ENCODE measurements at regions not wholly inside any gene's neighbourhood (a gene's known extent, or its start where the extent isn't known, plus 50 kb on each side); places are given as distances from the start of the nearest gene placed in this dataset.

- no peak for TF ChIP-seq POLR2A (IDR thresholded peaks at IDR 0.05)
- TF ChIP-seq, protein P1, sequence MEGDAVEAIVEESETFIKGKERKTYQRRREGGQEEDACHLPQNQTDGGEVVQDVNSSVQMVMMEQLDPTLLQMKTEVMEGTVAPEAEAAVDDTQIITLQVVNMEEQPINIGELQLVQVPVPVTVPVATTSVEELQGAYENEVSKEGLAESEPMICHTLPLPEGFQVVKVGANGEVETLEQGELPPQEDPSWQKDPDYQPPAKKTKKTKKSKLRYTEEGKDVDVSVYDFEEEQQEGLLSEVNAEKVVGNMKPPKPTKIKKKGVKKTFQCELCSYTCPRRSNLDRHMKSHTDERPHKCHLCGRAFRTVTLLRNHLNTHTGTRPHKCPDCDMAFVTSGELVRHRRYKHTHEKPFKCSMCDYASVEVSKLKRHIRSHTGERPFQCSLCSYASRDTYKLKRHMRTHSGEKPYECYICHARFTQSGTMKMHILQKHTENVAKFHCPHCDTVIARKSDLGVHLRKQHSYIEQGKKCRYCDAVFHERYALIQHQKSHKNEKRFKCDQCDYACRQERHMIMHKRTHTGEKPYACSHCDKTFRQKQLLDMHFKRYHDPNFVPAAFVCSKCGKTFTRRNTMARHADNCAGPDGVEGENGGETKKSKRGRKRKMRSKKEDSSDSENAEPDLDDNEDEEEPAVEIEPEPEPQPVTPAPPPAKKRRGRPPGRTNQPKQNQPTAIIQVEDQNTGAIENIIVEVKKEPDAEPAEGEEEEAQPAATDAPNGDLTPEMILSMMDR (IDR thresholded peaks at IDR 0.05 in 8 of 11, conservative IDR thresholded peaks at IDR 0.05 in 3 of 11) = no peak
- no peak for TF ChIP-seq POLR2AphosphoS5 (IDR thresholded peaks at IDR 0.05)
- Histone ChIP-seq H3K27me3 (replicated peaks in 1 of 7) (peaks cover 0 to 5% (median 0%) of the 10 kb centered on the region in 7 donors), H3K4me3 (no peak overlapping the region), H3K4me1 (no peaks in the 10 kb centered on the region), H3K9me3 (no peaks in the 10 kb centered on the region), H3K36me3 (no peaks in the 10 kb centered on the region), H3K27ac (no peak overlapping the region)
- 52 to 76% (median 68%) methylated on average over 6 of the region's 6 CpGs for WGBS, 5 donors
- intact Hi-C loops (cut with DNase I; ENCODE audit: low total_unique reads) = no loop called here
- DNase-seq = no peak
Observed at GRCh38 chr1:218557731-218558130, 212.6 kb downstream of the TGFB2 start.

- H3K36me3 ChIP-seq = no peaks in the 10 kb centered on the region
- H3K4me3 ChIP-seq = no peak overlapping the region
- intact Hi-C loops (cut with DNase I; ENCODE audit: low total_unique reads) = no loop called here
- H3K27me3 ChIP-seq (replicated peaks in 1 of 7) = peaks cover 0 to 5% (median 0%) of the 10 kb centered on the region in 7 donors
- H3K27ac ChIP-seq = no peak overlapping the region
- TF ChIP-seq POLR2A (IDR thresholded peaks at IDR 0.05) = no peak
- no peak for TF ChIP-seq POLR2AphosphoS5 (IDR thresholded peaks at IDR 0.05)
- TF ChIP-seq, protein P1 (IDR thresholded peaks at IDR 0.05 in 8 of 11, conservative IDR thresholded peaks at IDR 0.05 in 3 of 11) = no peak
- DNase-seq = no peak
- H3K9me3 ChIP-seq = no peaks in the 10 kb centered on the region
- no peaks in the 10 kb centered on the region for H3K4me1 ChIP-seq
- 71 to 83% (median 74%) methylated on average over 3 of the region's 3 CpGs for WGBS, 5 donors
Observed at GRCh38 chr1:218558271-218558810, 213.2 kb downstream of the TGFB2 start.

DNA sequence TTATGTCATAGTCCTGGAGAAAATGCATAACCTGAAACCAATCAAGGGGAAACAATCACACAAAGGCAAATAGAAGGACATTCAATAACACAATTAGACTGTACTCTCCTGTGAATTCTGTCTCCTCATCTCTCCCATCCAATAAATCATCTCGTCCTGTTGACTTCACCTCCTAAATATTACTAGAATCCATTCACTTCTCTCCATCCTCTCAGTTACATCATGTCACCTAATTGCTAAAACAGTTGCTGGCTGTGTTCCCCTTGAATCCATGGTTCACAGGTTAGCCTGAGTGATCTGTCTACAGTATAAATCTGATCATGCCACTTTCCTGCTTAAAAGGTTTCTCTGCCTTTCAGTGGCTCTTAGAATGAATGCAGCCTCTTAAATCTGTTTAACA lies 220.2 kb downstream of the TGFB2 start:
- Histone ChIP-seq H3K27ac (no peak overlapping the region), H3K4me3 (no peak overlapping the region), H3K27me3 (replicated peaks in 1 of 7) (no peaks in the 10 kb centered on the region), H3K9me3 (no peaks in the 10 kb centered on the region), H3K36me3 (no peaks in the 10 kb centered on the region), H3K4me1 (no peaks in the 10 kb centered on the region)
- TF ChIP-seq POLR2AphosphoS5 (IDR thresholded peaks at IDR 0.05) (no peak), POLR2A (IDR thresholded peaks at IDR 0.05) (no peak)
- TF ChIP-seq, protein P1 (IDR thresholded peaks at IDR 0.05 in 8 of 11, conservative IDR thresholded peaks at IDR 0.05 in 3 of 11) = no peak
- no peak for DNase-seq
- 74 to 88% (median 78%) methylated on average over 1 of the region's 1 CpG for WGBS, 5 donors
- intact Hi-C loops (cut with DNase I; ENCODE audit: low total_unique reads) = no loop called here

- intact Hi-C loops (cut with DNase I; ENCODE audit: low total_unique reads) = no loop called here
- 69 to 78% (median 71%) methylated on average over 5 of the region's 5 CpGs for WGBS, 5 donors
- Histone ChIP-seq H3K27me3 (replicated peaks in 1 of 7) (no peaks in the 10 kb centered on the region), H3K36me3 (no peaks in the 10 kb centered on the region), H3K4me3 (no peak overlapping the region), H3K4me1 (no peaks in the 10 kb centered on the region), H3K9me3 (no peaks in the 10 kb centered on the region), H3K27ac (no peak overlapping the region)
- DNase-seq = no peak
- TF ChIP-seq POLR2AphosphoS5 (IDR thresholded peaks at IDR 0.05) = no peak
- no peak for TF ChIP-seq POLR2A (IDR thresholded peaks at IDR 0.05)
- TF ChIP-seq, protein P1 (IDR thresholded peaks at IDR 0.05 in 8 of 11, conservative IDR thresholded peaks at IDR 0.05 in 3 of 11) = no peak
Observed at GRCh38 chr1:218568962-218569550, 223.9 kb downstream of the TGFB2 start.
